MM.1S (cell line): ENCODE measurements at regions not wholly inside any gene's neighbourhood (a gene's known extent, or its start where the extent isn't known, plus 50 kb on each side); places are given as distances from the start of the nearest gene placed in this dataset.
"Not testable (repeated sequence)": the region's sequence is repeated elsewhere in the genome, so short reads cannot be mapped to it uniquely, and the experiment has no call there.

Experiments
- EZH2 ChIP-seq: fragments of 300-600 bp; sonication (generic); optimal IDR thresholded peaks from 2 replicates; pipeline ENCODE3; 2017; ENCODE audit warnings: low read depth, mild to moderate bottlenecking, antibody characterized with exemption, low read length, mixed read lengths
- TF ChIP-seq, protein P1 (sequence below): fragments of 300-600 bp; sonication (generic); IDR thresholded peaks from 2 replicates; pipeline ENCODE4 v1.5.1; 2016; ENCODE audit warnings: antibody characterized with exemption, low read length, mixed read lengths

DNA sequence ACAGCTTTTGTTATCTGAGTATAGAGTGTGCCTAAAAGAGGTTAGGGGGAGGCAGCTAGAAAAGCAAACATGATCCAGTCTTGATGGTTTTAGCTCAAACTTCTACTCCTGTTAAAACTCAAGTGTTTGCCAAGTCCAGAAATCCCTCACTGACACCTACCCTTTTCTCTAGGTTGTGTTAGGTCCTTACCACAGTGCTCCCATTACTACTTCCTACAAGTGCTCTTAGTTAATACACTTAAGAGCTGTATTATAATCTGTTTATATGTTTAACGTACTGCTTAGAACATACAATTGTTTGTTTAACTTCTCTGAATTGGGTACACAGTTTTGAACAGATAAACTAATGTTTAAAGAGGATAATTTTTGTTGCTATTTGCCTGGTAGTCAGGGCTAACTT, 1198.0 kb downstream of the KHDRBS2 start:
- TF ChIP-seq, protein P1, sequence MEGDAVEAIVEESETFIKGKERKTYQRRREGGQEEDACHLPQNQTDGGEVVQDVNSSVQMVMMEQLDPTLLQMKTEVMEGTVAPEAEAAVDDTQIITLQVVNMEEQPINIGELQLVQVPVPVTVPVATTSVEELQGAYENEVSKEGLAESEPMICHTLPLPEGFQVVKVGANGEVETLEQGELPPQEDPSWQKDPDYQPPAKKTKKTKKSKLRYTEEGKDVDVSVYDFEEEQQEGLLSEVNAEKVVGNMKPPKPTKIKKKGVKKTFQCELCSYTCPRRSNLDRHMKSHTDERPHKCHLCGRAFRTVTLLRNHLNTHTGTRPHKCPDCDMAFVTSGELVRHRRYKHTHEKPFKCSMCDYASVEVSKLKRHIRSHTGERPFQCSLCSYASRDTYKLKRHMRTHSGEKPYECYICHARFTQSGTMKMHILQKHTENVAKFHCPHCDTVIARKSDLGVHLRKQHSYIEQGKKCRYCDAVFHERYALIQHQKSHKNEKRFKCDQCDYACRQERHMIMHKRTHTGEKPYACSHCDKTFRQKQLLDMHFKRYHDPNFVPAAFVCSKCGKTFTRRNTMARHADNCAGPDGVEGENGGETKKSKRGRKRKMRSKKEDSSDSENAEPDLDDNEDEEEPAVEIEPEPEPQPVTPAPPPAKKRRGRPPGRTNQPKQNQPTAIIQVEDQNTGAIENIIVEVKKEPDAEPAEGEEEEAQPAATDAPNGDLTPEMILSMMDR = not testable (repeated sequence)
- not testable (repeated sequence) for TF ChIP-seq EZH2
